ENCODE measurements at regions not wholly inside any gene's neighbourhood (a gene's known extent, or its start where the extent isn't known, plus 50 kb on each side); places are given as distances from the start of the nearest gene placed in this dataset.
"Not testable (repeated sequence)": the region's sequence is repeated elsewhere in the genome, so short reads cannot be mapped to it uniquely, and the experiment has no call there.

GRCh38 chr2:195304310-195304709 lies 352.7 kb upstream of the SLC39A10 start:
- DNase-seq (ENCODE audit: low read depth): no peak

GRCh38 chr2:195300631-195301030 lies 356.4 kb upstream of the SLC39A10 start:
- no peak for DNase-seq (ENCODE audit: low read depth)

GRCh38 chr2:195299600-195299999 lies 357.4 kb upstream of the SLC39A10 start:
- DNase-seq (ENCODE audit: low read depth): no peak

DNA sequence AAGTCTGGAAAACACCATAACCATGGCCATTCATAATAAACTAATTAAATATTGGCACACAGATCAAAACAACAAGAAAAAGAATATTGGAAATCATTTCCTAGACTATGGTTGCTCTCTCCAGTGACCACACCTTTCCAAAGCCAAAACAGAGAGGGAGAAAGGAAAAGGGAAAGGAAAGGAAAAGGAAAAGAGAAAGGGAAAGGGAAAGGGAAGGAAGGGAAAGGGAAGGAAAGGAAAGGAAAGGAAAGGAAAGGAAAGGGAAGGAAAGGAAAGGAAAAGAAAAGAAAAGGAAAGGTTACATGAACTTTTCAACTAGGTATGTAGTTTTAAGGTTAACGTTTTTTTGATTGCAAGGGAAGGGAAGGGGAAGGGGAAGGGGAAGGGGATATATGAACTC lies 360.5 kb upstream of the SLC39A10 start:
- no peak for DNase-seq (ENCODE audit: low read depth)

DNA sequence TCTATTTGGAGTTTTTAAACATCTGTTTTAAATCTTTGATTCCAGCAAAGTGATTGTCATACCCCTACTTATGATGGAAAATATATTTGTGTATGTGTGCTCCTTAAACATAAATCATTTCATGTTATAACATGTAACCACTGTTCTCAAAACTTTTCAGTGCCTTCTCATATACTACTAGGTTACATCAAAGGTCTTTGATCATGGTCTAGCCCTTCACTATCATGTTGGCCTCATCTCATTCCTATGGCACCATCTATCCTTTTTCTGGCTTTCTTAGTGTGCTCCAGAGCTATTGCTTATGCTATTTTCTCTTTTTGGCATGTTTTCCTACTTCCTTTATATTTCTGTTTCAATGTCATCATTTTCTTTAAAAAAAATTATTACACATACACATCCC lies 367.9 kb upstream of the SLC39A10 start:
- DNase-seq (ENCODE audit: low read depth): no peak

GRCh38 chr2:195279840-195280427 lies 377.1 kb upstream of the SLC39A10 start:
- no peak for DNase-seq (ENCODE audit: low read depth)

GRCh38 chr2:195270466-195271039 lies 386.5 kb upstream of the SLC39A10 start:
- DNase-seq (ENCODE audit: low read depth): no peak

DNA sequence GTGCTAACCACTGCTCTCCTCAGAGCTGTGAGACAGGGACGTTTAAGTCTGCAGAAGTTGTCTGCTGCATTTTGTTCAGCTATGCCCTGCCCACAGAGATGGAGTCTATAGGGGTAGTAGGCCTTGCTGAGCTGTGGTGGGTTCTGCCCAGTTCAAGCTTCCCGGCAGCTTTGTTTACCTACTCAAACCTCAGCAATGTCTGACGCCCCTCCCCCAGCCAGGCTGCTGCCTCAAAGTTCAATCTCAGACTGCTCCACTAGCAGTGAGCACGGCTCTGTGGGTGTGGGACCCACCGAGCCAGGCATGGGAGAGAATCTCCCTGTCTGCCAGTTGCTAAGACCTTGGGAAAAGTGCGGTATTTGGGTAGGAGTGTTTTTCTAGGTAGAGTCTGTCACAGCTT lies 387.8 kb upstream of the SLC39A10 start:
- no peak for DNase-seq (ENCODE audit: low read depth)

- DNase-seq (ENCODE audit: low read depth): no peak
Measured at GRCh38 chr2:195257979-195258378, 399.0 kb upstream of the SLC39A10 start.

- no peak for DNase-seq (ENCODE audit: low read depth)
Measured at GRCh38 chr2:195252018-195252417, 405.0 kb upstream of the SLC39A10 start.

DNA sequence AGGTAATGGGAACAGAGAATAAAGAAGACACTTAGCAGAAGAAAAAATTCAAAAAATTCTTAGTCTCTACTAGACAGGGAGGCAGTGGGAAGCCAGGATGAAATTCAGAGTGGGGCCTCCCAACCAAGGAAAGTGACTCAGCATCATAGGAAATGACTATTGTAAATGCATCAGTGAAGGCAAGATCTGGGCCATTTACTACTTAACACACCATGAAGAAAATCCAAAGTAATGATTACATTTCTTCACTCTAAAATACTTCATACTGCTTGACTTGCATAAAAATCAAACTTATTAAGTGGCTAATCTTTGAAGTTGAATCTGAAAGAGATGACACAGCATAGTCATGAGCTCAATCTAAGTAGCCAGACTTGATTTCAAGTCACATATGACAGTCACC lies 405.8 kb upstream of the SLC39A10 start:
- no peak for DNase-seq (ENCODE audit: low read depth)

DNA sequence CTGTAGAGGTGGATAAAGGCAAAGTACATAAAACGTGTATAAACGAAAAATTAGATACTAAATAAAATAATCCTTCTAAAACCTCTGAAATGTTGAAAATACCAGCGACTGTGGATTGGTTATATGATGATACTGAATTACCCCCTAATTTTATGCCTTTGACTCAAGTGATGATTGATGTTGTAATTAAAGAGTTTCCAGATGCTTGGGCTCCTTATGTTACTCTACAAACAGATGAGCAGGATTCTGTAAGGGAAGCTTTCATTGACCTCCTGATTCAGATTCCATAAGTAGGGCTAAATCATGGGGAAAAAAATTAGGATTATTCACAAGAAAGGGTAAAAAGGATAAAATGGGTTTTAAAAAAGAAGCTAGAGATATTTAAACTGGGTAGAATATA lies 418.2 kb upstream of the SLC39A10 start:
- no peak for DNase-seq (ENCODE audit: low read depth)

DNA sequence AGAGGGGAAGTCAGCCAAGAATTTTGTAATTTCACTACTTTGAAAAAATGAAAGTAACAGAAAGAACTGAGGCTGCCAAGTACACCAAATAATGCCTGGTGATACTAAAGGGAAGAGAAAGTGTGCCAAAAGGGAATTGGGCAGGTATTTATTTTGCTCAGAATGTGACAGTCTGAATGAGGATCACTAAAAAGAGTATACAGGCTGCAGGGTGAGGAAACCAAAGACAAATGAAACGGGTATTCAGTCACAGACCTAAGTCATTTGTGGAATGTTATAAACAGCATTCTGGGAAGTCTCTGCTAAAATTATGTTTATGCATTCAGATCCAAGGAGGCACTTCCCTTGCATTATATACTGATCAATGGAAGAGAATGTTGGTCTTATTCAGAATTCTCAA lies 418.6 kb upstream of the SLC39A10 start:
- no peak for DNase-seq (ENCODE audit: low read depth)

GRCh38 chr2:195228547-195228946 lies 428.5 kb upstream of the SLC39A10 start:
- DNase-seq (ENCODE audit: low read depth): not testable (repeated sequence)

GRCh38 chr2:195214072-195214471 lies 443.0 kb upstream of the SLC39A10 start:
- DNase-seq (ENCODE audit: low read depth): no peak

DNA sequence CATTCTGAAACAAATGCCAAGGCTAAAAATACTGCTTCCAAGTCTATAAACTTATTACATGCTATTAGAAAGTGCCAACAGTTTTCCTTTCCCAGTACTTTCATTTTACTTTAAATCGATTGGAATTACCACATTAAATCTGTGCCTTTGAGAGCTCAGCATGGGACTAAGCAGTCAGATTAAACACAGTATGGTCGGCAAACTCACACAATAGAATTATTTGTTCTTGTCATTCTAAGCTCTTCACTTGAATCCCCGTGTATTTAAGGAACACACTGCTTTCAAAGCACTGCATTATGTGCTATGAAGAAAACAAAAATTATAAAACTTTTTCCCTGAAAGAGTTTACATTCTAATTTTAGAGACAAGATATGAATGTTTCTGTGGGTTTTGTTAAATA lies 444.4 kb upstream of the SLC39A10 start:
- DNase-seq (ENCODE audit: low read depth): no peak

- no peak for DNase-seq (ENCODE audit: low read depth)
Measured at GRCh38 chr2:195202163-195202845, 454.7 kb upstream of the SLC39A10 start.

DNA sequence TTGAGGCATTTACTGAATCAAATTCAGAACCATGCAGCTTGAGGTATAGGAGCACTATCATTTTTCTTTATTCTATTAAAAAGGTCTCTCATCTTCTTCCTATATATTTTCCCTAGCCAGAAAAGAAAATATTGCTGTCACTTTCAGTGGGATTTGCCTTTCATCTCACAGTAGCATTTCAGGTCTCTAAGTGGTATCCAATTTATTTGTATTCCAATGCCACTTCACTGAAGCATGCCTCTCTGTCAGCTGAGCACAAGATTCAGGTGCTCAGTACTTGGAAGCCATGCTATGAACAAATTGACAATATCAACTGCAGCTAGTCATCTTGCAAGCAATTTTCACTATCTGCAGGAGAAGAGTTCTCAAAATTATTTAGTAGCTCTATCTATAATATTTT lies 457.2 kb upstream of the SLC39A10 start:
- DNase-seq (ENCODE audit: low read depth): no peak

DNA sequence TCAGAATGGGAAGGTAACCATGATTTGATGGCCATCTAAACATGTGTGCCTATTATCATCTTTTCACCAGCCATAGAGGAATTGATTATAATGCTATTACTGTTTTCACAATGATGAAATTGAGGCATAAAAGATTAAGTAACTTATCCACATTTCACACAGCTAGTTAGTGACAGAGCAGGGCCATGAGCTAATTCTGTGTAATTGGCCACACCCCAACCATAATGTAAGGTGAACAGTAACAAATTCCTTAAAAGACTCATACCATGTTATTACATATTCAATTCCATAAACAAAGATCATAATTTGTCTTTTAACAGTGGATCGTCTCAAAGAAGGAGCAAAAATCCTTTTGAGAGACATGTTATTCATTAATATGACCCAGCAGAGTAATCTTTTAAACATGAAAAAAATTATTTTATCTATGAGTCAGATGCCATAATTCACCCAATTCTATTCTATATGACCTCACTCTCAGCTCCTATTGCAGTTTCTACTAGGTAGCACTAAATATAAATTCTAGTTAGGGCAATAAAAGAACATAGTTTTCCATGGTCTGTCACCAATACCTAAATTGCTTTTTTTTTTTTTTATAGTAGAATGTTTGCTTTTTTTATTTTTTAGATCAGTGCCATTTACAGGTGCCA lies 475.8 kb upstream of the SLC39A10 start:
- DNase-seq (ENCODE audit: low read depth): no peak

DNA sequence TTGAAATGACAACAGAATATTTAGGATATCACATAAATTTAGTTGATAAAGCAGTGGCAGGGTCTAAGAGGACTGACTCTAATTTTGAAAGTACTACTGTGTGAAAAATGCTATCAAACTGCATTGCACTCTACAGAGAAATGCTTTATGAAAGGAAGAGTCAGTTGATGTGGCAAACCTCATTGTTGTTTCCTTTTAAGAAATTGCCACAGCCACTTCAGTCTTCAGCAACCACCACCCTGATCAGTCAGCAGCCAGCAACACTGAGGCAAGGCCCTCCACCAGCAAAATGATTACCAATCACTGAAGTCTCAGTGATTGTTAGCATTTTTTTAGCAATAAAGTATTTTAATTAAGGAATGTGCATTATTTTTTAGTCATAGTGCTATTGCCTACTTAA lies 488.7 kb upstream of the SLC39A10 start:
- no peak for DNase-seq (ENCODE audit: low read depth)

GRCh38 chr2:195164930-195165329 lies 492.1 kb upstream of the SLC39A10 start:
- DNase-seq (ENCODE audit: low read depth): no peak

DNA sequence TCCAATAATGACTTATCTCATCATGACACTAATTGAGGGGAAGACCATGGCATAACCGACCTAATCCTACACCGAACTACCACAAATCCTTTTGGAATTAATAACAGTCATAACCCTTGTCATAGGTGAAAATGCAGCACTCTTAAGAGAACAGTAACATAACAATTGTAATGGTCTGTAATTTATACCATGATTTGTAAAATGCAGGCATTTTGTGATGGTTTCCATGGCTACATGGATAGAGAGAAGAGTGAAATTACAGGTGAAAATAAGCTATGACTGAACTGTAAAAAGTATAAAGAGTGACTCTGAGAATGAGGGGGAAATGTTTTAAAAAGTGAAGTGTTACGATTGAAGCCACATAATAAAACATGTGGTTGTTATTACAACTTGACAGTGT lies 494.1 kb upstream of the SLC39A10 start:
- DNase-seq (ENCODE audit: low read depth): no peak

- DNase-seq (ENCODE audit: low read depth): no peak
Measured at GRCh38 chr2:195162194-195162593, 494.8 kb upstream of the SLC39A10 start.

Data from stimulated activated CD8-positive, alpha-beta memory T cell treated with anti-CD3 and anti-CD28 coated beads, Interleukin-4, amount 100 ng/mL, for 24 hours (primary cell).